ENCODE measurements at regions not wholly inside any gene's neighbourhood (a gene's known extent, or its start where the extent isn't known, plus 50 kb on each side); places are given as distances from the start of the nearest gene placed in this dataset.

DNA sequence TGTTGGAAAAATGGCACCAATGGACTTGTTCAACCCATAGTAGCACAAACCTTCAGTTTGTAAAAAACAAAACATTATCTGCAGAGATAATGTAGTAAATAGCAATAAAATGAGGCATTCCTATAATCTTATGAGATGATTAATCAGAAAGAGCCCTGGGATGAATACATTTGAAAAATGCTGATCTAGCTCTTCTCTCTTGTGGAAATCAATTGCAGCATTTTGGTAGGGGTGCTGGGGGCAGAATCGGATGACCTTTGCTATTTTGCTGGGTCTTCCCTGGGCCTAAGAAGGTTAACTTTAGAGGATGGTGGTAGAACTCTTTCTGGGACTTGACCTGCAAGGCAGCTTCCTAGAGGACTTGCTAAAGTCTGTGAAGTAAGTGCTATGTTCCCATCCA lies 163.5 kb downstream of the ADRA2A start:
- H2BK12ac ChIP-seq (ENCODE audit: low read depth, low read length), result no peak overlapping the region
- WGBS, 2 experiments (ENCODE audit: extremely low coverage in 1 of 2, insufficient coverage in 1 of 2, insufficient read length in 1 of 2, insufficient replicate concordance in 2 of 2, low coverage in 1 of 2, low lambda C conversion rate in 2 of 2, missing lambda C conversion rate in 1 of 2), result 73% methylated on average over 1 of the region's 1 CpG; no CpG with 5 or more reads in 1 of the 2 experiments
- H3K36me3 ChIP-seq (ENCODE audit: control insufficient read depth in 2 of 4, insufficient read depth in 4 of 4, low read length in 3 of 4), result no peaks in the 10 kb centered on the region
- H2AK5ac ChIP-seq (ENCODE audit: low read depth, low read length), result no peak overlapping the region
- no peak overlapping the region for H2BK20ac ChIP-seq (ENCODE audit: low read length)
- H4K91ac ChIP-seq (replicated peaks; ENCODE audit: insufficient read length, low read length), result no peak overlapping the region
- H3K9me3 ChIP-seq (ENCODE audit: insufficient read depth in 2 of 2, low read depth in 1 of 2, low read length in 1 of 2), result no peaks in the 10 kb centered on the region
- no peak overlapping the region for H3K14ac ChIP-seq (ENCODE audit: insufficient read length)
- H2AFZ ChIP-seq (ENCODE audit: low read length), result no peak overlapping the region
- no peak overlapping the region for H2BK120ac ChIP-seq (replicated peaks; ENCODE audit: low read depth, low read length)
- no peaks in the 10 kb centered on the region for H3K79me2 ChIP-seq (ENCODE audit: control insufficient read depth in 1 of 2, insufficient read depth in 2 of 2, low read length in 2 of 2)
- no peak overlapping the region for H3K9ac ChIP-seq (replicated peaks in 1 of 4; ENCODE audit: extremely low read depth in 1 of 4, low read depth in 3 of 4, low read length in 3 of 4)
- H3K4me2 ChIP-seq (ENCODE audit: insufficient read depth in 1 of 2, low read depth in 2 of 2, low read length in 2 of 2), result no peak overlapping the region
- H4K8ac ChIP-seq (ENCODE audit: extremely low read depth, insufficient read depth, low read length), result no peak overlapping the region
- no peak overlapping the region for H2BK15ac ChIP-seq (ENCODE audit: low read length)
- no peak overlapping the region for H2BK5ac ChIP-seq (ENCODE audit: low read depth, low read length)
- no peak overlapping the region for H3K18ac ChIP-seq (ENCODE audit: extremely low read depth, low read length)
- H3K79me1 ChIP-seq (ENCODE audit: low read depth, low read length), result no peaks in the 10 kb centered on the region
- CTCF ChIA-PET (ENCODE audit: partially characterized antibody), result interaction anchor here (1.5 to 1.6 kb wide), 2 partner anchors 34 to 495 kb away, joined by 3 to 6 read pairs; no protein-coding TSS in a partner anchor
- no peak for FAIRE-seq
- no peaks in the 10 kb centered on the region for H3K4me1 ChIP-seq (replicated peaks in 1 of 4; ENCODE audit: control insufficient read depth in 3 of 4, insufficient read depth in 4 of 4, low read length in 3 of 4)
- no peak overlapping the region for H3K23ac ChIP-seq (ENCODE audit: insufficient read length)
- H3K4ac ChIP-seq (replicated peaks; ENCODE audit: insufficient read length, low read depth, low read length), result no peak overlapping the region
- no peak overlapping the region for H3K4me3 ChIP-seq (ENCODE audit: extremely low read depth in 1 of 4, insufficient read depth in 2 of 4, low read depth in 3 of 4, low read length in 4 of 4)
- H4K20me1 ChIP-seq (replicated peaks in 1 of 2; ENCODE audit: control insufficient read depth in 1 of 2, insufficient read depth in 2 of 2, low read length in 2 of 2), result no peaks in the 10 kb centered on the region
- H3K27ac ChIP-seq (ENCODE audit: low read depth, low read length), result no peak overlapping the region
- POLR2A ChIA-PET (ENCODE audit: partially characterized antibody), result no interaction called here
- H3K56ac ChIP-seq (replicated peaks; ENCODE audit: insufficient read length, low read depth, low read length), result no peak overlapping the region
- H3K27me3 ChIP-seq (replicated peaks in 1 of 4; ENCODE audit: control insufficient read depth in 3 of 4, extremely low read depth in 1 of 4, insufficient read depth in 3 of 4, low read length in 3 of 4), result no peaks in the 10 kb centered on the region
- H4K5ac ChIP-seq (ENCODE audit: insufficient read length, low read depth, low read length), result no peak overlapping the region
- no peaks in the 10 kb centered on the region for H3K23me2 ChIP-seq (ENCODE audit: low read depth, low read length)
- DNase-seq (ENCODE audit: low read depth in 1 of 2, low spot score in 2 of 2), result no peak
- TF ChIP-seq POLR2A (IDR thresholded peaks at IDR 0.05; ENCODE audit: control extremely low read depth in 1 of 2, low read depth in 2 of 2, low read length in 2 of 2), result no peak
- TF ChIP-seq SP1 (IDR thresholded peaks at IDR 0.05; ENCODE audit: low read depth, low read length), result no peak
- TF ChIP-seq TAF7 (optimal IDR thresholded peaks at IDR 0.05; ENCODE audit: borderline replicate concordance, low read depth, low read length), result no peak
- no peak for TF ChIP-seq HDAC2 (IDR thresholded peaks at IDR 0.05; ENCODE audit: borderline replicate concordance in 1 of 2, low read depth in 2 of 2, low read length in 2 of 2)
- no peak for TF ChIP-seq YY1 (IDR thresholded peaks at IDR 0.05; ENCODE audit: low read depth, low read length)
- TF ChIP-seq TBP (IDR thresholded peaks at IDR 0.05; ENCODE audit: low read depth, low read length), result no peak
- TF ChIP-seq TCF12 (IDR thresholded peaks at IDR 0.05; ENCODE audit: low read depth, low read length), result no peak
- TF ChIP-seq E2F6 (IDR thresholded peaks at IDR 0.05), result no peak
- no peak for TF ChIP-seq RNF2 (IDR thresholded peaks at IDR 0.05; ENCODE audit: borderline replicate concordance, low read depth, low read length, missing control alignments, poor library complexity, severe bottlenecking)
- no peak for TF ChIP-seq TEAD4 (IDR thresholded peaks at IDR 0.05; ENCODE audit: low read depth, low read length)

Measured in H1 (cell line).